Breast epithelium (tissue), 4 donors: ENCODE measurements at regions not wholly inside any gene's neighbourhood (a gene's known extent, or its start where the extent isn't known, plus 50 kb on each side); places are given as distances from the start of the nearest gene placed in this dataset.

Source experiments
- DNase-seq, 2 donors: peaks; one replicate each; pipeline ENCODE4 v3.0.0-alpha.2; 2019; ENCODE audit warnings: low spot score in 2 of 2
- H3K27ac ChIP-seq, 2 donors: fragments of 200-600 bp; sonication (generic) in 1 of 2; one replicate each; pipeline ENCODE4 v1.5.1; 2016 to 2019; ENCODE audit warnings: mild to moderate bottlenecking in 1 of 2
- H3K27me3 ChIP-seq, 2 donors: fragments of 200-600 bp; sonication (generic) in 1 of 2; one replicate each; pipeline versions ENCODE4 v1.5.1 to v1.6.0; 2017 to 2019; ENCODE audit warnings: control low read depth in 1 of 2, mild to moderate bottlenecking in 1 of 2
- H3K36me3 ChIP-seq: fragments of 200-600 bp; one replicate; pipeline ENCODE4 v1.5.1; 2019
- H3K4me1 ChIP-seq, 2 donors: fragments of 200-600 bp; sonication (generic); one replicate each; pipeline ENCODE4 v1.5.1; 2016 to 2019; ENCODE audit warnings: control low read depth in 1 of 2
- H3K4me3 ChIP-seq, 3 donors: fragments of 200-600 bp; sonication (generic); 1 replicate in 2 of 3; 2 replicates in 1 of 3; pipeline ENCODE4 v1.5.1; 2016 to 2019; ENCODE audit warnings: mild to moderate bottlenecking in 3 of 3, moderate library complexity in 2 of 3
- H3K9me3 ChIP-seq, 2 donors: fragments of 200-600 bp; sonication (generic) in 1 of 2; one replicate each; pipeline ENCODE4 v1.5.1; 2016 to 2019; ENCODE audit warnings: control low read depth in 1 of 2
- CTCF ChIP-seq, 3 donors: fragments of 450-650 bp; IDR thresholded peaks; one replicate each; pipeline ENCODE4 v1.5.1; 2016 to 2017; ENCODE audit warnings: antibody characterized with exemption in 3 of 3, mild to moderate bottlenecking in 3 of 3, moderate library complexity in 3 of 3
- POLR2A ChIP-seq: fragments of 450-650 bp; IDR thresholded peaks from one replicate; pipeline ENCODE4 v1.6.1; 2016; ENCODE audit warnings: antibody characterized with exemption, mild to moderate bottlenecking, moderate library complexity
- POLR2AphosphoS5 ChIP-seq, 3 donors: sonication (generic); formaldehyde crosslinking; IDR thresholded peaks; one replicate each; pipeline ENCODE4 v1.6.1; 2017; ENCODE audit warnings: antibody characterized with exemption in 3 of 3
- intact Hi-C: fragments of 100-400 bp; cut with DNase I; formaldehyde crosslinking; loops from one replicate; pipeline ENCODE4 v1.15.1; 2023; ENCODE audit warnings: low total_unique reads

DNA sequence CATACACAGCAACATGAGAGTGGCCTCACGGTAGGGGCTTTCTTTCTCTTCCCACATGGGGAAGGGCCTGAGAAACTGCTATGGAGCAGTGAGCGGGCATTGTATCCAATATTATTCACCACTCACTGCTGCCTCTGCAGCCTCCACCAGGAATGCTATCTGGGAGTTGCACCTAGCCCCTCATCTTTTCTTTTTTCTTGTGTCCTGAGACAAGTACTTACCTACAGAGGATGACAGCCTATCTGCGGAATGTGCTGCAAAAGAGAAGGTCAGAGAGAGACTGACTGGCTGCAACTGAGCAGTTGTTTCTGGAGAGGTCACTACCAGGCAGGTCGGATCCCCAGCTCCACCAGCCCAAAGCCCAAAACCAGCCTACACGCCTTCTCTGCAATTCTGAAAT is 52.1 kb upstream of the HTATIP2 start:
- Histone ChIP-seq H3K9me3 (no peaks in the 10 kb centered on the region), H3K4me1 (no peaks in the 10 kb centered on the region), H3K27ac (no peak overlapping the region), H3K36me3 (no peaks in the 10 kb centered on the region), H3K27me3 (peaks cover 0 to 4% of the 10 kb centered on the region in 2 donors), H3K4me3 (no peak overlapping the region)
- intact Hi-C loops, result no loop called here
- no peak for DNase-seq
- TF ChIP-seq POLR2AphosphoS5 (IDR thresholded peaks at IDR 0.05) (no peak), POLR2A (no peak), CTCF (IDR thresholded peaks at IDR 0.05) (no peak)

DNA sequence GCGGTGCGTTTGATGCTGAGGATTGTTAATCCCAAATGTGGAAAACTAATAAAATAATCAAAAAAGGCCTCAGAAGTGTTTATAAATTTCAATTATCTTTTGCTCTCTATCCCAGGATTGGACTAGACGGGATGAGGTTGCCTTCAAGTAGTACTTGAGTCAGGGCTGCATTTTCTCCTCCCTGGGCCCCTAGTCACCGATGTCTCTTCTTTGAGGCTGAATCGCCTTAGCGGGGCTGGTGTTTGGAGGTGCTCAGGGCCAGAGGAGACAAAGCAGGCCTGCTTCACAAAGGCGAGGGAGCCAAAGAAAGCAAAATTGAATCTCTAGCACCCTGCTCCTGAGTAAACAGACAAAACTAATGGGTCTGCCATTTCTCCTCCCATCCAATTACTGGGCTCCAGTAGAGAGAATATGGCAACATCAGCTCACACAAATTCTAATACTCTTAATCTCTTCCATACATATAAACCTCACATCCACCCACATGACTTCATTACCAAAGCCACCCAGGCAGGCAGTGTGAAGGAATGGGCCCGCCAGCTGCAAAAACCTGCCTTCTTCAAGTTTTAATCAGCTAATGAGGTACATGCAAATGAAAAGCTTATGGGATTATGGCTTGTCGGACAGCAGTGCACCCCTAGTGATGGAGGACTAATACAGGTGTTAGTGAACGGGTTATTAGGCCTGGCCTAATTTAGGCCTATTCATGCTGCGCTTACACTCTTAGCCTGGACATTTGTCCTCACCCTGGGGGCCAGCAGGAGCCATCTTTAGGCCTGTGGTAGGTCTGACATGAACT is 52.7 kb upstream of the HTATIP2 start:
- H3K9me3 ChIP-seq, result no peaks in the 10 kb centered on the region
- intact Hi-C loops, result no loop called here
- H3K27me3 ChIP-seq, result peaks cover 0 to 4% of the 10 kb centered on the region in 2 donors
- no peaks in the 10 kb centered on the region for H3K36me3 ChIP-seq
- TF ChIP-seq POLR2AphosphoS5 (IDR thresholded peaks at IDR 0.05) (no peak), CTCF (IDR thresholded peaks at IDR 0.05) (no peak), POLR2A (no peak)
- no peak overlapping the region for H3K4me3 ChIP-seq
- H3K4me1 ChIP-seq, result no peaks in the 10 kb centered on the region
- no peak for DNase-seq
- no peak overlapping the region for H3K27ac ChIP-seq

GRCh38 chr11:20310137-20310536 is 53.4 kb upstream of the HTATIP2 start:
- H3K27ac ChIP-seq, result no peak overlapping the region
- no peak overlapping the region for H3K4me3 ChIP-seq
- no peaks in the 10 kb centered on the region for H3K36me3 ChIP-seq
- TF ChIP-seq POLR2AphosphoS5 (IDR thresholded peaks at IDR 0.05) (no peak), CTCF (IDR thresholded peaks at IDR 0.05) (no peak), POLR2A (no peak)
- H3K9me3 ChIP-seq, result no peaks in the 10 kb centered on the region
- DNase-seq, result no peak
- intact Hi-C loops, result no loop called here
- H3K27me3 ChIP-seq, result peaks cover 0 to 4% of the 10 kb centered on the region in 2 donors
- no peaks in the 10 kb centered on the region for H3K4me1 ChIP-seq

DNA sequence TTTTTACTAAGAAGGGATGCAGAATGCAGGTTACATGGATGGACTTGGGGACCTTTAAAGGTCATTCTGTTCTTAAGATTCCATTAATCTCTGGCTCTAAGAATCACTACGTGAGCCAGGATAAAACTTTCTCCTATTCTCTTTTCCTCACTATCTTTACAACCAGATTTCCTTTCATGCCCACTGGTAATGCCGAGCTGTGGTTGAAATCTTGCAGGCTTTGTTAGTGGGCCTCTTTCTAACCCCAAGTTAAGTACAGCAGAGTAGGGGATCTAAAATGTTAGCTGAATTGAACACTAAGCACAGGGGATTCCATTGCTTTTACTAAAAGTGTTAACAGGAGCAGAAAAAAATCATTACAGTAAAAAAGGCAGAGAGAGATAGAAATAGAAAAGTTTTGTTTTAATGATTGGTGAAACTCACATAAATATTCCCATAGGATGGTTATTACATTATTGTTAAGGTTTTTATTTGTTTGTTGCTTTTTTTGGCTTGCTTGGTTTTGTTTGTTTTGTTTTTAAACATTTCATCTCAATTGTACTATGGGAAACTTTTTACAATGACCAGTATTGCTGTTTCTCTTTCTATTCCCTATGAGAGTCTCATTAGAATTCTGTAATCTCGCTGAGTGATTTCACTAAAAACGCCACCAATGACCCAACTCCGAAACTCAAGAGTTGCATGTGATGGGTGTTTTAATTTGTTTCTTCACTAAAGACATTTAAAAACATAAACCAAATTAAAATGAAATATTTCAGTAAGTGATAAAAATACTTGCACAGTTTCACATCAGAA is 54.1 kb upstream of the HTATIP2 start:
- Histone ChIP-seq H3K36me3 (no peaks in the 10 kb centered on the region), H3K4me1 (no peaks in the 10 kb centered on the region), H3K9me3 (no peaks in the 10 kb centered on the region), H3K4me3 (no peak overlapping the region), H3K27me3 (peaks cover 0 to 4% of the 10 kb centered on the region in 2 donors), H3K27ac (no peak overlapping the region)
- intact Hi-C loops, result no loop called here
- TF ChIP-seq CTCF (IDR thresholded peaks at IDR 0.05) (no peak), POLR2A (no peak), POLR2AphosphoS5 (IDR thresholded peaks at IDR 0.05) (no peak)
- DNase-seq, result no peak

DNA sequence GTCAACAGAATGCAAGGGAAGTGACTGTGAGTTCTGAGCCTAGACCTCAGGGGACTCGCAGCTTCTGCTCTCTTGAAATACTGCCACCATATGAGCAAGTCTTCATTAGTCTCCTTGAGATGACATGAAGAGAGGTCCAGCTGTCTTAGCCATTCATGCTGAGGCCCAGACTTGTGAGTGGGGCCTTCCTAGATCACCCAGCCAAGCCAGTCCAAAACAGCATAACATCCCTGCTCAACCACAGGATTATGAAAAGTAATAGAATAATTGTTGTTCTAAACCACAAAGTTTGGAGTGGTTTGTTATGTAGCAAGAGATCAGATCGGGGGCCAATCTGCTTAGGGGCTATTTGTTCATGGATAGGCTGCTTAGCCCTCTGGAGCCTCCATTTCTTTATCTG is 54.9 kb upstream of the HTATIP2 start:
- Histone ChIP-seq H3K9me3 (no peaks in the 10 kb centered on the region), H3K4me1 (no peaks in the 10 kb centered on the region), H3K36me3 (no peaks in the 10 kb centered on the region), H3K4me3 (no peak overlapping the region), H3K27ac (no peak overlapping the region), H3K27me3 (peaks cover 0 to 4% of the 10 kb centered on the region in 2 donors)
- intact Hi-C loops, result no loop called here
- no peak for DNase-seq
- TF ChIP-seq POLR2A (no peak), CTCF (IDR thresholded peaks at IDR 0.05) (no peak), POLR2AphosphoS5 (IDR thresholded peaks at IDR 0.05) (no peak)
